H1 (cell line): ENCODE measurements at regions not wholly inside any gene's neighbourhood (a gene's known extent, or its start where the extent isn't known, plus 50 kb on each side); places are given as distances from the start of the nearest gene placed in this dataset.
A peak's percentile ranks its signal among the peaks of the same experiment; 100 is the strongest.

Source experiments
- CTCF ChIA-PET: fragments of 300-600 bp; sonication (Branson Sonifier 250); formaldehyde crosslinking; loops from one replicate; lab custom pipeline; 2021; ENCODE audit not compliant: partially characterized antibody; lab: Charles Lee
- POLR2A ChIA-PET: fragments of 300-600 bp; sonication (Branson Sonifier 250); formaldehyde crosslinking; loops from one replicate; lab custom pipeline; 2021; ENCODE audit warnings: inconsistent platforms; ENCODE audit not compliant: partially characterized antibody; lab: Charles Lee
- DNase-seq, 2 experiments: peaks; one replicate each; pipeline versions ENCODE4 v3.0.0 to v3.0.0-alpha.2; 2010 to 2022; ENCODE audit warnings: low spot score in 2 of 2, low read depth in 1 of 2, mixed read lengths in 1 of 2
- FAIRE-seq: peaks from 2 replicates; lab custom pipeline; 2011; peaks lifted over from hg19 to GRCh38; lab: Jason Lieb, UNC
- H2AFZ ChIP-seq: 2 replicates; pipeline ENCODE4 v1.8.1; 2012; ENCODE audit warnings: low read length, inconsistent platforms
- H2AK5ac ChIP-seq: 2 replicates; pipeline ENCODE4 v1.6.1; 2013; ENCODE audit warnings: low read depth, low read length
- H2BK120ac ChIP-seq: replicated peaks from 2 replicates; pipeline ENCODE3; 2013; ENCODE audit warnings: low read depth, low read length, inconsistent platforms
- H2BK12ac ChIP-seq: 2 replicates; pipeline ENCODE4 v1.6.1; 2013; ENCODE audit warnings: low read depth, low read length
- H2BK15ac ChIP-seq: 2 replicates; pipeline ENCODE4 v1.6.1; 2013; ENCODE audit warnings: low read length
- H2BK20ac ChIP-seq: 2 replicates; pipeline ENCODE4 v1.6.1; 2013; ENCODE audit warnings: low read length
- H2BK5ac ChIP-seq: 2 replicates; pipeline ENCODE4 v1.6.1; 2013; ENCODE audit warnings: low read depth, low read length
- H3K14ac ChIP-seq: 2 replicates; pipeline ENCODE4 v1.6.1; 2013; ENCODE audit warnings: inconsistent platforms; ENCODE audit not compliant: insufficient read length
- H3K18ac ChIP-seq: 2 replicates; pipeline ENCODE4 v1.6.1; 2013; ENCODE audit warnings: low read length; ENCODE audit errors: extremely low read depth
- H3K23ac ChIP-seq: 2 replicates; pipeline ENCODE4 v1.6.1; 2013; ENCODE audit warnings: inconsistent platforms; ENCODE audit not compliant: insufficient read length
- H3K23me2 ChIP-seq: 2 replicates; pipeline ENCODE4 v1.6.1; 2013; ENCODE audit warnings: low read depth, low read length
- H3K27ac ChIP-seq: 2 replicates; pipeline ENCODE4 v1.6.1; 2011; ENCODE audit warnings: low read depth, low read length, inconsistent platforms
- H3K27me3 ChIP-seq, 4 experiments: replicated peaks in 1 of 4; 1 replicate in 1 of 4; 2 replicates in 3 of 4; pipeline versions ENCODE4 v1.6.1 to v1.8.1; 2011 to 2013; ENCODE audit warnings: low read length in 3 of 4, mild to moderate bottlenecking in 3 of 4, inconsistent platforms in 2 of 4, mixed read lengths in 2 of 4, moderate library complexity in 1 of 4; ENCODE audit not compliant: control insufficient read depth in 3 of 4, insufficient read depth in 3 of 4; ENCODE audit errors: extremely low read depth in 1 of 4
- H3K36me3 ChIP-seq, 4 experiments: 2 replicates each; pipeline versions ENCODE4 v1.6.1 to v1.8.1; 2011 to 2013; ENCODE audit warnings: mild to moderate bottlenecking in 4 of 4, low read length in 3 of 4, moderate library complexity in 2 of 4, control low read depth in 1 of 4, inconsistent platforms in 1 of 4; ENCODE audit not compliant: insufficient read depth in 4 of 4, control insufficient read depth in 2 of 4
- H3K4ac ChIP-seq: replicated peaks from 2 replicates; pipeline ENCODE3; 2013; ENCODE audit warnings: low read length, low read depth, mixed read lengths, inconsistent platforms; ENCODE audit not compliant: insufficient read length
- H3K4me1 ChIP-seq, 4 experiments: replicated peaks in 1 of 4; 1 replicate in 1 of 4; 2 replicates in 3 of 4; pipeline versions ENCODE4 v1.6.1 to v1.8.1; 2011 to 2013; ENCODE audit warnings: low read length in 3 of 4, inconsistent platforms in 2 of 4, mixed read lengths in 1 of 4; ENCODE audit not compliant: insufficient read depth in 4 of 4, control insufficient read depth in 3 of 4
- H3K4me2 ChIP-seq, 2 experiments: 2 replicates each; pipeline versions ENCODE4 v1.6.1 to v1.8.1; 2011 to 2013; ENCODE audit warnings: low read depth in 2 of 2, low read length in 2 of 2, control low read depth in 1 of 2, inconsistent platforms in 1 of 2, mild to moderate bottlenecking in 1 of 2; ENCODE audit not compliant: insufficient read depth in 1 of 2
- H3K4me3 ChIP-seq, 4 experiments: fragments of 200-600, 300-600 bp in 1 of 4; sonication (generic), shearing (Covaris generic), sonication (Bioruptor Twin) in 1 of 4; 2 replicates each; pipeline versions ENCODE4 v1.5.1 to v1.8.1; 2011 to 2016; ENCODE audit warnings: low read length in 4 of 4, low read depth in 3 of 4, control low read depth in 2 of 4, inconsistent platforms in 2 of 4, mild to moderate bottlenecking in 2 of 4, mixed read lengths in 1 of 4, moderate library complexity in 1 of 4; ENCODE audit not compliant: insufficient read depth in 2 of 4; ENCODE audit errors: extremely low read depth in 1 of 4
- H3K56ac ChIP-seq: replicated peaks from 2 replicates; pipeline ENCODE3; 2013; ENCODE audit warnings: low read depth, mild to moderate bottlenecking, mixed read lengths, low read length, inconsistent platforms; ENCODE audit not compliant: insufficient read length
- H3K79me1 ChIP-seq: 2 replicates; pipeline ENCODE4 v1.6.1; 2013; ENCODE audit warnings: low read depth, low read length, control low read depth
- H3K79me2 ChIP-seq, 2 experiments: 2 replicates each; pipeline versions ENCODE4 v1.6.1 to v1.8.1; 2012 to 2013; ENCODE audit warnings: low read length in 2 of 2, mild to moderate bottlenecking in 2 of 2, inconsistent platforms in 1 of 2; ENCODE audit not compliant: insufficient read depth in 2 of 2, control insufficient read depth in 1 of 2
- H3K9ac ChIP-seq, 4 experiments: replicated peaks in 1 of 4; 1 replicate in 1 of 4; 2 replicates in 3 of 4; pipeline versions ENCODE4 v1.6.1 to v1.8.1; 2011 to 2013; ENCODE audit warnings: low read depth in 3 of 4, low read length in 3 of 4, control low read depth in 2 of 4, mild to moderate bottlenecking in 2 of 4, moderate library complexity in 2 of 4, inconsistent platforms in 1 of 4; ENCODE audit errors: extremely low read depth in 1 of 4
- H3K9me3 ChIP-seq, 2 experiments: 2 replicates each; pipeline versions ENCODE4 v1.6.1 to v1.8.1; 2012 to 2013; ENCODE audit warnings: mild to moderate bottlenecking in 2 of 2, moderate library complexity in 2 of 2, control low read depth in 1 of 2, inconsistent platforms in 1 of 2, low read depth in 1 of 2, low read length in 1 of 2, mixed read lengths in 1 of 2; ENCODE audit not compliant: insufficient read depth in 2 of 2
- H4K20me1 ChIP-seq, 2 experiments: replicated peaks in 1 of 2; 2 replicates each; pipeline versions ENCODE3 to v1.8.1; 2011 to 2013; ENCODE audit warnings: inconsistent platforms in 2 of 2, low read length in 2 of 2, mild to moderate bottlenecking in 1 of 2; ENCODE audit not compliant: insufficient read depth in 2 of 2, control insufficient read depth in 1 of 2
- H4K5ac ChIP-seq: 2 replicates; pipeline ENCODE4 v1.6.1; 2013; ENCODE audit warnings: low read length, low read depth, mixed read lengths, inconsistent platforms; ENCODE audit not compliant: insufficient read length
- H4K8ac ChIP-seq: 2 replicates; pipeline ENCODE4 v1.8.0; 2013; ENCODE audit warnings: mild to moderate bottlenecking, moderate library complexity, low read length, inconsistent platforms; ENCODE audit not compliant: insufficient read depth; ENCODE audit errors: extremely low read depth
- H4K91ac ChIP-seq: replicated peaks from 2 replicates; pipeline ENCODE3; 2013; ENCODE audit warnings: low read length, mixed read lengths, inconsistent platforms; ENCODE audit not compliant: insufficient read length
- CHD1 ChIP-seq: IDR thresholded peaks from 2 replicates; pipeline ENCODE4 v1.6.1; 2012; ENCODE audit warnings: low read depth, low read length, improper control_type of control experiment
- RXRA ChIP-seq: IDR thresholded peaks from 2 replicates; pipeline ENCODE4 v1.6.1; 2011; ENCODE audit warnings: low read depth, mild to moderate bottlenecking, low read length, moderate library complexity; ENCODE audit not compliant: insufficient read depth
- WGBS, 2 experiments: shearing (Covaris generic) in 1 of 2; methylation state at CpG; one replicate each; pipeline versions ENCODE4 v1.1.6 to v1.1.7; 2013 to 2015; ENCODE audit warnings: low lambda C conversion rate in 2 of 2, mixed read lengths in 2 of 2, inconsistent platforms in 1 of 2, low coverage in 1 of 2, missing lambda C conversion rate in 1 of 2; ENCODE audit not compliant: insufficient replicate concordance in 2 of 2, insufficient coverage in 1 of 2, insufficient read length in 1 of 2; ENCODE audit errors: extremely low coverage in 1 of 2, missing lambda C conversion rate in 1 of 2; 5-methylcytosine and 5-hydroxymethylcytosine counted together
- TF ChIP-seq, protein P1 (sequence below): IDR thresholded peaks from 2 replicates; pipeline ENCODE4 v1.6.1; 2012; ENCODE audit warnings: low read length, inconsistent platforms

DNA sequence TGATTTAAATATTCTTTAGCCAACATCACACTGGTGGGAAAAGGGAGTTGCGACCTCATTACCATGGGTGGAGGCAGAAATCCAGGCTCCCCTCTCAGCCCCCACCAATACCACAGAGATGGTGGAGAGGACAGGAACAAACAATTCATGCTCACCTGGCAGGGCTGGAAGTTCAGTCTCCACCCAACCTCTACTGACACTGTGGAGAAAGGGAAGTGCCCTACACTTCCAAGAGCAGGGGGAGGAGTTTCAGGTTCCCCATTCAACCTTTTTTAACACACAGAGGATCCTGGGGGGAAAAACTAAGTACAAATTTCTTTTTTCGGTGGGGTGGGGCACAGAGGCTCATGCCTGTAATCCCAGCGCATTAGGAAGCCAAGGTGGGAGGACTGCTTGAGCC lies 210.1 kb upstream of the KCTD7 start:
- Histone ChIP-seq H3K18ac (no peak overlapping the region), H3K27ac (no peak overlapping the region), H3K79me1 (no peaks in the 10 kb centered on the region), H3K4me2 (no peak overlapping the region), H4K5ac (no peak overlapping the region), H2BK5ac (no peak overlapping the region), H3K36me3 (no peaks in the 10 kb centered on the region), H2BK120ac (no peak overlapping the region), H2BK20ac (no peak overlapping the region), H4K20me1 (peaks cover 0 to 1% of the 10 kb centered on the region in 2 experiments), H4K8ac (no peak overlapping the region), H3K27me3 (no peaks in the 10 kb centered on the region), H2AK5ac (no peak overlapping the region), H3K9ac (no peak overlapping the region), H2AFZ (no peak overlapping the region), H2BK15ac (no peak overlapping the region), H4K91ac (no peak overlapping the region), H3K79me2 (no peaks in the 10 kb centered on the region), H3K23me2 (peaks cover 5% of the 10 kb centered on the region; the same call in 1 of the 2 replicates), H3K14ac (no peak overlapping the region), H3K23ac (no peak overlapping the region), H3K4me1 (peaks cover 0 to 2% (median 0%) of the 10 kb centered on the region in 4 experiments; a peak in 3 of 7 replicates), H2BK12ac (no peak overlapping the region), H3K9me3 (no peaks in the 10 kb centered on the region), H3K56ac (no peak overlapping the region), H3K4me3 (no peak overlapping the region), H3K4ac (no peak overlapping the region)
- ChIA-PET POLR2A (no interaction called here), CTCF (no interaction called here)
- TF ChIP-seq, protein P1, sequence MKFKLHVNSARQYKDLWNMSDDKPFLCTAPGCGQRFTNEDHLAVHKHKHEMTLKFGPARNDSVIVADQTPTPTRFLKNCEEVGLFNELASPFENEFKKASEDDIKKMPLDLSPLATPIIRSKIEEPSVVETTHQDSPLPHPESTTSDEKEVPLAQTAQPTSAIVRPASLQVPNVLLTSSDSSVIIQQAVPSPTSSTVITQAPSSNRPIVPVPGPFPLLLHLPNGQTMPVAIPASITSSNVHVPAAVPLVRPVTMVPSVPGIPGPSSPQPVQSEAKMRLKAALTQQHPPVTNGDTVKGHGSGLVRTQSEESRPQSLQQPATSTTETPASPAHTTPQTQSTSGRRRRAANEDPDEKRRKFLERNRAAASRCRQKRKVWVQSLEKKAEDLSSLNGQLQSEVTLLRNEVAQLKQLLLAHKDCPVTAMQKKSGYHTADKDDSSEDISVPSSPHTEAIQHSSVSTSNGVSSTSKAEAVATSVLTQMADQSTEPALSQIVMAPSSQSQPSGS, result no peak
- TF ChIP-seq CHD1, result no peak
- TF ChIP-seq RXRA, result no peak
- no peak for FAIRE-seq
- DNase-seq, result peak in 1 of 2 experiments; percentile 4
- WGBS, 2 experiments, result 87% methylated on average over 3 of the region's 3 CpGs; no CpG with 5 or more reads in 1 of the 2 experiments
